K562 (cell line): ENCODE measurements at regions not wholly inside any gene's neighbourhood (a gene's known extent, or its start where the extent isn't known, plus 50 kb on each side); places are given as distances from the start of the nearest gene placed in this dataset.
A peak's percentile ranks its signal among the peaks of the same experiment; 100 is the strongest.

Source experiments
- AFF4 ChIP-seq: sonication (generic); formaldehyde crosslinking; IDR thresholded peaks from 2 replicates; pipeline ENCODE4 v1.8.0; 2023; ENCODE audit warnings: mild to moderate bottlenecking, missing genetic modification reagents
- C11orf30 ChIP-seq: fragments of 450-650 bp; IDR thresholded peaks from 2 replicates; pipeline ENCODE4 v1.6.1; 2016; ENCODE audit warnings: low read depth, mild to moderate bottlenecking
- CEBPG ChIP-seq, 3 experiments: fragments of 200-800 bp in 1 of 3; sonication (Bioruptor generic) in 1 of 3; sonication (generic) in 1 of 3; formaldehyde crosslinking in 1 of 3; IDR thresholded peaks in 2 of 3; conservative IDR thresholded peaks in 1 of 3; 2 replicates each; pipeline versions ENCODE4 v1.6.1 to v1.8.0; 2016 to 2022; ENCODE audit warnings: missing compliant biosample characterization in 2 of 3, missing genetic modification characterization in 2 of 3, mild to moderate bottlenecking in 1 of 3, missing genetic modification reagents in 1 of 3
- CGGBP1 ChIP-seq: fragments of 250-450 bp; sonication (Bioruptor Pico); IDR thresholded peaks from 2 replicates; pipeline ENCODE4 v1.9.0; 2021; ENCODE audit warnings: mild to moderate bottlenecking
- FOXJ2 ChIP-seq: fragments of 200-800 bp; sonication (Bioruptor generic); IDR thresholded peaks from 2 replicates; pipeline ENCODE4 v1.6.1; 2016; ENCODE audit warnings: missing genetic modification characterization, missing compliant biosample characterization
- KDM5B ChIP-seq: fragments of 200-600 bp; sonication (generic); IDR thresholded peaks from 2 replicates; pipeline ENCODE4 v1.6.1; 2012; ENCODE audit warnings: low read depth, mild to moderate bottlenecking, moderate library complexity, low read length, control low read depth, inconsistent platforms; ENCODE audit not compliant: insufficient replicate concordance
- PCBP1 ChIP-seq: fragments of 200-400 bp; formaldehyde crosslinking; IDR thresholded peaks from 2 replicates; pipeline ENCODE4 v1.6.1; 2018; ENCODE audit warnings: mild to moderate bottlenecking, low read depth, low read length; ENCODE audit not compliant: poor library complexity, severe bottlenecking
- RBM34 ChIP-seq: fragments of 200-400 bp; formaldehyde crosslinking; IDR thresholded peaks from 2 replicates; pipeline ENCODE4 v1.6.1; 2018; ENCODE audit warnings: low read length, borderline replicate concordance; ENCODE audit not compliant: insufficient read depth
- TCF15 ChIP-seq: fragments of 250-450 bp; sonication (Bioruptor Pico); IDR thresholded peaks from 2 replicates; pipeline ENCODE4 v1.8.0; 2022; ENCODE audit warnings: moderate library complexity, mild to moderate bottlenecking, inconsistent platforms
- TCF7L2 ChIP-seq: fragments of 150-350 bp; IDR thresholded peaks from 2 replicates; pipeline ENCODE4 v1.6.1; 2016; ENCODE audit warnings: low read depth, mild to moderate bottlenecking, low read length, moderate library complexity
- THAP12 ChIP-seq: fragments of 250-450 bp; sonication (Bioruptor Pico); IDR thresholded peaks from 2 replicates; pipeline ENCODE4 v1.9.0; 2021; ENCODE audit warnings: mild to moderate bottlenecking, inconsistent platforms
- TRIM24 ChIP-seq, 2 experiments: fragments of 450-650 bp; IDR thresholded peaks; 2 replicates each; pipeline ENCODE4 v1.6.1; 2016
- TSC22D4 ChIP-seq: fragments of 450-650 bp; IDR thresholded peaks from 2 replicates; pipeline ENCODE4 v1.6.1; 2016; ENCODE audit warnings: missing genetic modification characterization, missing biosample characterization, control low read depth
- YY1 ChIP-seq, 3 experiments: IDR thresholded peaks; 2 replicates each; pipeline ENCODE4 v1.6.1; 2011; ENCODE audit warnings: low read length in 2 of 3, mild to moderate bottlenecking in 2 of 3, moderate library complexity in 2 of 3, borderline replicate concordance in 1 of 3, control low read depth in 1 of 3, low read depth in 1 of 3; ENCODE audit not compliant: insufficient read depth in 3 of 3, insufficient replicate concordance in 2 of 3, control insufficient read depth in 1 of 3, insufficient read length in 1 of 3; ENCODE audit errors: extremely low read depth in 1 of 3
- ZC3H8 ChIP-seq: fragments of 450-650 bp; IDR thresholded peaks from 2 replicates; pipeline ENCODE4 v1.6.1; 2017
- TF ChIP-seq, protein P1 (sequence below): fragments of 450-650 bp; conservative IDR thresholded peaks from 2 replicates; pipeline ENCODE4 v1.6.1; 2016; ENCODE audit warnings: missing genetic modification characterization, low read depth, mild to moderate bottlenecking, missing compliant biosample characterization, moderate library complexity

DNA sequence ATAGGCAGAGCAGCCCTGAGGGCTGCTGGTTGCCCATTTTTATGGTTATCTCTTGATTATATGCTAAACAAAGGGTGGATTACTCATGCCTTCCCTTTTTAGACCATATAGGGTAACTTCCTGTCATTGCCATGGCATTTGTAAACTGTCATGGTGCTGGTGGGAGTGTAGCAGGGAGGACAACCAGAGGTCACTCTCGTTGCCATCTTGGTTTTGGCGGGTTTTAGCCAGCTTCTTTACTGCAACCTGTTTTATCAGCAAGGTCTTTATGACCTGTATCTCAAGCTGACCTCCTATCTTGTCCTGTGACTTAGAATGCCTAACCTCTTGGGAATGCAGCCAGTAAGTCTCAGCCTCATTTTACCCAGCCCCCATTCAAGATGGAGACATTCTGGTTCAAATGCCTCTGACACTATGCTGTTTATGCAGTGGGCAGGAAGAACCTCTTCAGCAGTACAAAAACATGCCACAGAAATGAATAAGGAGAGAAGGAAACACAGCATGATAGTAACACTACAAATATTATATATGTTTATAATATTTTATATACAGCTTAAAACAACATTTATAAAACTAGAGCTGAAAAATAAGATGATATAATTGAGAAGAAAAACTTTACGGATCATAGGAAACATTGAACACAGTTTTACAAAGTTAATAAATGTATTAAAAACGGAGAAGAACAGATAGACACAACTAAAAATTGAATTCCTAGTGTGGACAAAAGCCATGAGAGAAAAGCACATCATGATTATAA lies 58.9 kb upstream of the SAMD5 start (continued):
- TF ChIP-seq TCF15 (CRISPR knock-in tag) (no peak), TCF7L2 (no peak), TSC22D4 (tag) (no peak), ZC3H8 (no peak), C11orf30 (no peak), PCBP1 (no peak), RBM34 (no peak), KDM5B (no peak), FOXJ2 (tag) (no peak), CEBPG (CRISPR knock-in tag; IDR thresholded peaks at IDR 0.05) (no peak), CEBPG (tag; conservative IDR thresholded peaks at IDR 0.05 in 1 of 2, IDR thresholded peaks at IDR 0.05 in 1 of 2) (no peak), TRIM24 (IDR thresholded peaks at IDR 0.05) (0 out of 4 replicates have a peak, but pooled peaks of 1 of the 2 experiments have one; percentile 19), YY1 (IDR thresholded peaks at IDR 0.05; ENCODE audit: borderline replicate concordance in 1 of 3, control insufficient read depth in 1 of 3, extremely low read depth in 1 of 3, insufficient read depth in 3 of 3, insufficient read length in 1 of 3, insufficient replicate concordance in 2 of 3, low read depth in 1 of 3, low read length in 2 of 3) (peak in 1 of 3 experiments; percentile 74), AFF4 (CRISPR knock-in tag) (no peak), THAP12 (CRISPR knock-in tag) (no peak), CGGBP1 (CRISPR knock-in tag) (no peak)
- TF ChIP-seq, protein P1, sequence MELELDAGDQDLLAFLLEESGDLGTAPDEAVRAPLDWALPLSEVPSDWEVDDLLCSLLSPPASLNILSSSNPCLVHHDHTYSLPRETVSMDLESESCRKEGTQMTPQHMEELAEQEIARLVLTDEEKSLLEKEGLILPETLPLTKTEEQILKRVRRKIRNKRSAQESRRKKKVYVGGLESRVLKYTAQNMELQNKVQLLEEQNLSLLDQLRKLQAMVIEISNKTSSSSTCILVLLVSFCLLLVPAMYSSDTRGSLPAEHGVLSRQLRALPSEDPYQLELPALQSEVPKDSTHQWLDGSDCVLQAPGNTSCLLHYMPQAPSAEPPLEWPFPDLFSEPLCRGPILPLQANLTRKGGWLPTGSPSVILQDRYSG (tag), result peak; percentile 97
